Suprapubic skin (tissue), 4 donors: ENCODE measurements at regions not wholly inside any gene's neighbourhood (a gene's known extent, or its start where the extent isn't known, plus 50 kb on each side); places are given as distances from the start of the nearest gene placed in this dataset.

Experiments used
- CTCF ChIP-seq, 2 donors: fragments of 200-600 bp in 1 of 2; fragments of 450-650 bp in 1 of 2; sonication (generic) in 1 of 2; IDR thresholded peaks; one replicate each; pipeline ENCODE4 v1.5.1; 2016 to 2019; ENCODE audit warnings: antibody characterized with exemption in 2 of 2, mild to moderate bottlenecking in 1 of 2, moderate library complexity in 1 of 2
- POLR2A ChIP-seq, 2 donors: fragments of 450-650 bp; IDR thresholded peaks; one replicate each; pipeline ENCODE4 v1.6.1; 2017; ENCODE audit warnings: antibody characterized with exemption in 2 of 2, mild to moderate bottlenecking in 2 of 2, moderate library complexity in 2 of 2
- POLR2AphosphoS5 ChIP-seq, 3 donors: sonication (generic); formaldehyde crosslinking; IDR thresholded peaks; one replicate each; pipeline ENCODE4 v1.6.1; 2017; ENCODE audit warnings: antibody characterized with exemption in 3 of 3

GRCh38 chr6:4008324-4009047 lies 70.5 kb downstream of the FAM217A start:
- TF ChIP-seq CTCF (IDR thresholded peaks at IDR 0.05) (peak; percentile 32 to 56), POLR2AphosphoS5 (IDR thresholded peaks at IDR 0.05) (no peak), POLR2A (IDR thresholded peaks at IDR 0.05) (no peak)
